H1 (cell line): ENCODE measurements at regions not wholly inside any gene's neighbourhood (a gene's known extent, or its start where the extent isn't known, plus 50 kb on each side); places are given as distances from the start of the nearest gene placed in this dataset.

Source experiments
- TF ChIP-seq, protein P1 (sequence below): fragments of 300-600 bp; sonication (generic); IDR thresholded peaks from 2 replicates; pipeline ENCODE4 v1.7.1; 2012; ENCODE audit warnings: low read length, moderate library complexity, mild to moderate bottlenecking, inconsistent platforms; ENCODE audit not compliant: insufficient replicate concordance

- TF ChIP-seq, protein P1, sequence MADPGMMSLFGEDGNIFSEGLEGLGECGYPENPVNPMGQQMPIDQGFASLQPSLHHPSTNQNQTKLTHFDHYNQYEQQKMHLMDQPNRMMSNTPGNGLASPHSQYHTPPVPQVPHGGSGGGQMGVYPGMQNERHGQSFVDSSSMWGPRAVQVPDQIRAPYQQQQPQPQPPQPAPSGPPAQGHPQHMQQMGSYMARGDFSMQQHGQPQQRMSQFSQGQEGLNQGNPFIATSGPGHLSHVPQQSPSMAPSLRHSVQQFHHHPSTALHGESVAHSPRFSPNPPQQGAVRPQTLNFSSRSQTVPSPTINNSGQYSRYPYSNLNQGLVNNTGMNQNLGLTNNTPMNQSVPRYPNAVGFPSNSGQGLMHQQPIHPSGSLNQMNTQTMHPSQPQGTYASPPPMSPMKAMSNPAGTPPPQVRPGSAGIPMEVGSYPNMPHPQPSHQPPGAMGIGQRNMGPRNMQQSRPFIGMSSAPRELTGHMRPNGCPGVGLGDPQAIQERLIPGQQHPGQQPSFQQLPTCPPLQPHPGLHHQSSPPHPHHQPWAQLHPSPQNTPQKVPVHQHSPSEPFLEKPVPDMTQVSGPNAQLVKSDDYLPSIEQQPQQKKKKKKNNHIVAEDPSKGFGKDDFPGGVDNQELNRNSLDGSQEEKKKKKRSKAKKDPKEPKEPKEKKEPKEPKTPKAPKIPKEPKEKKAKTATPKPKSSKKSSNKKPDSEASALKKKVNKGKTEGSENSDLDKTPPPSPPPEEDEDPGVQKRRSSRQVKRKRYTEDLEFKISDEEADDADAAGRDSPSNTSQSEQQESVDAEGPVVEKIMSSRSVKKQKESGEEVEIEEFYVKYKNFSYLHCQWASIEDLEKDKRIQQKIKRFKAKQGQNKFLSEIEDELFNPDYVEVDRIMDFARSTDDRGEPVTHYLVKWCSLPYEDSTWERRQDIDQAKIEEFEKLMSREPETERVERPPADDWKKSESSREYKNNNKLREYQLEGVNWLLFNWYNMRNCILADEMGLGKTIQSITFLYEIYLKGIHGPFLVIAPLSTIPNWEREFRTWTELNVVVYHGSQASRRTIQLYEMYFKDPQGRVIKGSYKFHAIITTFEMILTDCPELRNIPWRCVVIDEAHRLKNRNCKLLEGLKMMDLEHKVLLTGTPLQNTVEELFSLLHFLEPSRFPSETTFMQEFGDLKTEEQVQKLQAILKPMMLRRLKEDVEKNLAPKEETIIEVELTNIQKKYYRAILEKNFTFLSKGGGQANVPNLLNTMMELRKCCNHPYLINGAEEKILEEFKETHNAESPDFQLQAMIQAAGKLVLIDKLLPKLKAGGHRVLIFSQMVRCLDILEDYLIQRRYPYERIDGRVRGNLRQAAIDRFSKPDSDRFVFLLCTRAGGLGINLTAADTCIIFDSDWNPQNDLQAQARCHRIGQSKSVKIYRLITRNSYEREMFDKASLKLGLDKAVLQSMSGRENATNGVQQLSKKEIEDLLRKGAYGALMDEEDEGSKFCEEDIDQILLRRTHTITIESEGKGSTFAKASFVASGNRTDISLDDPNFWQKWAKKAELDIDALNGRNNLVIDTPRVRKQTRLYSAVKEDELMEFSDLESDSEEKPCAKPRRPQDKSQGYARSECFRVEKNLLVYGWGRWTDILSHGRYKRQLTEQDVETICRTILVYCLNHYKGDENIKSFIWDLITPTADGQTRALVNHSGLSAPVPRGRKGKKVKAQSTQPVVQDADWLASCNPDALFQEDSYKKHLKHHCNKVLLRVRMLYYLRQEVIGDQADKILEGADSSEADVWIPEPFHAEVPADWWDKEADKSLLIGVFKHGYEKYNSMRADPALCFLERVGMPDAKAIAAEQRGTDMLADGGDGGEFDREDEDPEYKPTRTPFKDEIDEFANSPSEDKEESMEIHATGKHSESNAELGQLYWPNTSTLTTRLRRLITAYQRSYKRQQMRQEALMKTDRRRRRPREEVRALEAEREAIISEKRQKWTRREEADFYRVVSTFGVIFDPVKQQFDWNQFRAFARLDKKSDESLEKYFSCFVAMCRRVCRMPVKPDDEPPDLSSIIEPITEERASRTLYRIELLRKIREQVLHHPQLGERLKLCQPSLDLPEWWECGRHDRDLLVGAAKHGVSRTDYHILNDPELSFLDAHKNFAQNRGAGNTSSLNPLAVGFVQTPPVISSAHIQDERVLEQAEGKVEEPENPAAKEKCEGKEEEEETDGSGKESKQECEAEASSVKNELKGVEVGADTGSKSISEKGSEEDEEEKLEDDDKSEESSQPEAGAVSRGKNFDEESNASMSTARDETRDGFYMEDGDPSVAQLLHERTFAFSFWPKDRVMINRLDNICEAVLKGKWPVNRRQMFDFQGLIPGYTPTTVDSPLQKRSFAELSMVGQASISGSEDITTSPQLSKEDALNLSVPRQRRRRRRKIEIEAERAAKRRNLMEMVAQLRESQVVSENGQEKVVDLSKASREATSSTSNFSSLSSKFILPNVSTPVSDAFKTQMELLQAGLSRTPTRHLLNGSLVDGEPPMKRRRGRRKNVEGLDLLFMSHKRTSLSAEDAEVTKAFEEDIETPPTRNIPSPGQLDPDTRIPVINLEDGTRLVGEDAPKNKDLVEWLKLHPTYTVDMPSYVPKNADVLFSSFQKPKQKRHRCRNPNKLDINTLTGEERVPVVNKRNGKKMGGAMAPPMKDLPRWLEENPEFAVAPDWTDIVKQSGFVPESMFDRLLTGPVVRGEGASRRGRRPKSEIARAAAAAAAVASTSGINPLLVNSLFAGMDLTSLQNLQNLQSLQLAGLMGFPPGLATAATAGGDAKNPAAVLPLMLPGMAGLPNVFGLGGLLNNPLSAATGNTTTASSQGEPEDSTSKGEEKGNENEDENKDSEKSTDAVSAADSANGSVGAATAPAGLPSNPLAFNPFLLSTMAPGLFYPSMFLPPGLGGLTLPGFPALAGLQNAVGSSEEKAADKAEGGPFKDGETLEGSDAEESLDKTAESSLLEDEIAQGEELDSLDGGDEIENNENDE, result no peak
These were observed 979.3 kb upstream of the CELF2 start (continued) for GRCh38 chr10:10038348-10038747.
